ENCODE measurements at regions not wholly inside any gene's neighbourhood (a gene's known extent, or its start where the extent isn't known, plus 50 kb on each side); places are given as distances from the start of the nearest gene placed in this dataset.

GRCh38 chr5:105195765-105196164 lies 1633.2 kb upstream of the NUDT12 start:
- TF ChIP-seq, protein P1, sequence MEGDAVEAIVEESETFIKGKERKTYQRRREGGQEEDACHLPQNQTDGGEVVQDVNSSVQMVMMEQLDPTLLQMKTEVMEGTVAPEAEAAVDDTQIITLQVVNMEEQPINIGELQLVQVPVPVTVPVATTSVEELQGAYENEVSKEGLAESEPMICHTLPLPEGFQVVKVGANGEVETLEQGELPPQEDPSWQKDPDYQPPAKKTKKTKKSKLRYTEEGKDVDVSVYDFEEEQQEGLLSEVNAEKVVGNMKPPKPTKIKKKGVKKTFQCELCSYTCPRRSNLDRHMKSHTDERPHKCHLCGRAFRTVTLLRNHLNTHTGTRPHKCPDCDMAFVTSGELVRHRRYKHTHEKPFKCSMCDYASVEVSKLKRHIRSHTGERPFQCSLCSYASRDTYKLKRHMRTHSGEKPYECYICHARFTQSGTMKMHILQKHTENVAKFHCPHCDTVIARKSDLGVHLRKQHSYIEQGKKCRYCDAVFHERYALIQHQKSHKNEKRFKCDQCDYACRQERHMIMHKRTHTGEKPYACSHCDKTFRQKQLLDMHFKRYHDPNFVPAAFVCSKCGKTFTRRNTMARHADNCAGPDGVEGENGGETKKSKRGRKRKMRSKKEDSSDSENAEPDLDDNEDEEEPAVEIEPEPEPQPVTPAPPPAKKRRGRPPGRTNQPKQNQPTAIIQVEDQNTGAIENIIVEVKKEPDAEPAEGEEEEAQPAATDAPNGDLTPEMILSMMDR (conservative IDR thresholded peaks at IDR 0.05; ENCODE audit: low read length): no peak
- TF ChIP-seq EZH2phosphoT487 (IDR thresholded peaks at IDR 0.05; ENCODE audit: borderline replicate concordance, low read depth, low read length): no peak
